ENCODE measurements at regions not wholly inside any gene's neighbourhood (a gene's known extent, or its start where the extent isn't known, plus 50 kb on each side); places are given as distances from the start of the nearest gene placed in this dataset.
"Not testable (repeated sequence)": the region's sequence is repeated elsewhere in the genome, so short reads cannot be mapped to it uniquely, and the experiment has no call there.

DNA sequence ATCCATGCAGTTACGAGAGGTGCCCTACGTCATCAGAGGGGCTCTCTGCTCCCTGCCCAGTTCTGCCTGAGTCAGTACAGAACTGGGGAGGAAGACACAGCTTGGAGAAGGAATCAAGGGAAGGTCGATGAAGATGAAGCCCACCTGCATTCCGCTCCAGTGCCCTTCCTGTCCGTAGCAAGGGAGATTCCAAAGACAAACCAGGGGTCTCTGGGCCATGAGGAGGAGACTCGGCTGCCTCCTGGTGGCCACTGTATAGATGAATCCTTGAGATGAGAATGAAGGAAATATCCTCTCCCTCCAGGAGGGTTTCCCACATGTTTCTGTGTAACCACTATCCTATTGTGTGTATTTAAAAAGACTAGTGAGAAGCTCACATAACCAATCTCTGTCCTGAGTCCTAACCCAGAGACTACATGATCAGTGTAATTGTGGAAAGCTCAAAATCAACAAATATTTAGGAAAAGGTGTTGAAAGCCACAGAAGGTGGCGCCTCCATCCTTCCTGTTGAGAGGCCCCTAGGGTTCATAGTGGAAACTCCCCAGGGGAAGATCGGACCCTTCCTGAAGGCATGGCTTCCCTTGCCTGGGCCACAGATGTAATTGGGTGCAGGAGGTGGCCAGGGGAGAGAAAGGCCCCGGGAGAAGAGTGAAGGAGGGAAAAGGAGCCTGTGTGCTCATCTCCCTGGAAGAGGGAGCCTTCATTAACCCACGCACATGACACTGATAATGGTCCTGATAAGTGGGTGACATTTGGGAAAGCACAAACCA, 67.0 kb upstream of the LYZL2 start:
- not testable (repeated sequence) for DNase-seq

DNA sequence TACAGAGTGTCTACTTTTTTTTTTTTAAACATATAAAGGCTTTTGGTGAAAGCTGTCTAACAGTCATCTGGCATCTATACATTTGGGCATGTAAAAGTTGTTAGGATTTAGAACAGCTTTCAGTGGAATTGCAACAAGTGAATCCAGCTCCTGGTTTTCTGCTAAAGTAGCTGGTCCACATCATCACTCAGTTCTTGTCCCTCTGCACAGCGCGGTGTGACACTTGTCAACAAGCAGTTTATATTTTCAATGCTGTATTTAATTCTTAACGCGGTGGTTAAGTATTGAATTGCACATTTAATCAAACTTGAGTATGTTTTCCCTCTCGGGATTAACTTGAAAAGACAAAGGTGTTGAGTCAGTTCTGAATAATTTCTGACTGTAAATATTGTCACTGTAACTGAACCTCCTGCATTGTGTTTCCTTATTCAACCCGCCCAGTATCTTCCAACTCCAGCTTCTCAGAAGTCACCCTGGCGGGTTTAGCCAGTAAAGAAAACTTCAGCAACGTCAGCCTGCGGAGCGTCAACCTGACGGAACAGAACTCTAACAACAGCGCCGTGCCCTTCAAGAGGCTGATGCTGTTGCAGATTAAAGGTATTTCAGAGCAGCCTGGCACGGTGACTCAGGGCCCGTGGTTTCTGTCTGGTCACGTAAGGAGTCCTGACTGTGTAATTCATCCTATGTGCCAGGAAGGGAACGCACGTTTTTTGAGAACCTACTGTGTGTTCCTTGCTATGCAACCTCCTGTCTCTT, 66.1 kb upstream of the LYZL2 start:
- DNase-seq, result not testable (repeated sequence)

DNA sequence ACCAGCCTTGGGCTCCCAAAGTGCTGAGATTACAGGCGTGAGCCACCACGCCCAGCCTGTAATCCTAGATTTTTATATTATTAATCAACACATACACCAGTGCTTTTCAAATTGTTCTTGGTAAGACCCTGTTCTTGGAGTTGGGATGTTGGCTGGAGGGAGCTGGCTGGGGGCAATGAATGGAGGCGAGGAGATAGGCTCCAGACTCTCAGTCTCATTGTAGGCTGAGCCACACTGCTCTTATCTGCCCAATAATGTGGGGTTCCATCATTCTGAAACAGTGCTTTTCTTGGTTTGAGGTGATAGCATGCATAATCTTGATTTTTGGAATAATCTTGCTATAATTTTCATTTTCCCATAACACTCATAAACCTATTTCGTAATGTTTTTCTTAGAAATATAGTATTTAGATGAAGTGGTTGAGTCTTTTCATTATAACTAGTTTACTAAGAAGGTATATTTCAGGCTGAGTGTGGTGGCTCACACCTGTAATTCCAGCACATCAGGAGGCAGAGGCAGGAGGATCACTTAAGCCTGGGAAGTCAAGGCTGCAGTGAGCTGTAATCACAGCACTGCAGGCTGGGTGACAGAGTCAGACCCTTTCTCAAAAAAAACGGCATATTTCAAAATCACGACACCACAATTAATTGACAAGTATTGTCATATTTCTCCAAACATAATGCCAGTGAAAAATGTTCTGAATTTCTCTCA, 65.1 kb upstream of the LYZL2 start:
- DNase-seq, result no peak

DNA sequence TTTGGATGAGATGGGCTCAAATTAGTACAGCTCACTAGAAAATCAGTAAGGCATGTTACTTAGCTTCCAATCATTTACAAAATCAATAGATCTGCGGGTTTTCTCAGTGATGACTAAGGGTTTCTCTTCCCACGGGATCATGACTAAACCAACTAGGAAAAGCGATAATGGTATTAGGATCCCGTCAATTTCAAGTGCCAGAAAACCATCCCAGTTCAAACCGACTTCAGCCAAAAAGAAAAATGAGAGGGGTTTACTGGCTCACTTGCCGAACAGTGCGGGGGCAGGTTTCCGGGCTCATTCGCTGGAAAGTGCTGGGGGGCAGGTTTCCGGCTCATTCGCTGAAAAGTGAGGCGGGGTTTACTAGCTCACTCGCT, 62.1 kb upstream of the LYZL2 start:
- DNase-seq, result no peak

DNA sequence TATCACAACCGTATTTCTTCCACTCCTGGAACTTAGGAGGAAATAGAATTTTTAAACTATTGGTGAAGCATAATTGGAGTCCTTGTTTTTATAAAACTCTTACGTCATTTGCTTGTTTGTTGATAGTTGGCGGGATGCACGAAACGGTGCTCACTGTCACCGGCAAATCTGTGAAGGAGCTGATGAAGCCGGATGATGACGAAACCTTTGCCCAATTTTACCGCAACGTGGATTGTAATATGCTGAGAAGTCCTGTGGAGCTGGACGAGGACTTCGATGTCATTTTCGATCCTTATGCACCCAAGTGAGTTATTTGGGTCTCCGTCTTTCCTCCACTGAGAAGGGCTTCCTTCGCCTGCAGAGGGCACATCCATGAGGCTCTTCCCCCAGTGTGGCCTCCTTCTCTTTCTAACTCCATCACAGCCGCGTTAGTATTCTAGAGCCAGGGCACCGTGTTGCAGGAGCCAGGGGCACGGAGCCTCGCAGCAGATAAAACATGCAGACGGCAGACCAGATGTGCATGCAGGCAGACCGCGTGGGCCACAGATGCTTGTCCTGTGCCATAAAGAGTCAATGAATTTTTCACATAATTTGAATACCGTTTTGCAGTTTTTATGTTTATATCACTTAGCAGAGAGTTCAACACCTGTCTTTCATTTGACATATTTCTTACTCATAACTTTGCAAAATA, 61.5 kb upstream of the LYZL2 start:
- not testable (repeated sequence) for DNase-seq

DNA sequence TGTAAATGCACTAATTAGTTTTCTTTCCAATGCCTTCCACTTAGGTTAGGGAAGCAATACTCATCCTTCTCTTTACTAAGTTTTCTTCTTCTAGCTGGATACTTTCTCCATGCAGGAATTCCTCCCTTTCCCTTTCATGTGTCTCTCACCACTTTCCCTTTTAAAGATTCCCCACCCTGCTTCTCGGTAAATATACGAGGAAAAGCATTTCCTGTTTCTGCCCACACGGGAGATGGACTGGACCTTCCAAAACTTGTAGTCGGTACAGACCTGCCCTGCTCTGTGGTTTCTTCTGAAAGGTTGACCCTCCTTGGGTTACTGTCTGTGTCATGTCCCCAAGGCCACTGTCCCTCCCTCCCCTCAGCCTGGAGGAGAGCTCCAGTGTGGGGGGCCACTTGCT, 58.9 kb upstream of the LYZL2 start:
- DNase-seq, result no peak

DNA sequence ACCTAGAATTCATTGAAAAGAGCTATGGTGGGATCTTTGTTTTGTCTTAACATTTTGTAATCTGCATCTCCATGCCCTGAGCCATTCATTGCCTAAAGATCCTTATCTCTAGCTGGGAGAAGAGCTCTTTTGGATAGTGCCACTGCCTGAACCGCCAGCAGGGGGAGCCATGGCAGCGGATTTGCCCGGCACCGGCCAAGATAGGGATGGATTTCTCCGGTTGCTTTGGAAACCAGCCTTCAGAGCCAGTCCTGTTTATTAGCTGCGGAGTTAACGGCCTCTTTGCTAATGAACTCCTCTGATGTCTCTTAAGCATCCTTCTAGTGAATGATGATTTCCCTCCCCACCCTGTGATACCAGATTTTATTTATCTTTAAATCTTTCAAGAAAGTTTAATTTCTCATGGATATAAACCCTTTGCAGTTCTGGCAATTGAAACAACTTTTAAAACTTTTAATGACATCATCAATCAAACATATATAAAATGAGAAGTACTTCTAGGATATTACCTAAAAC, 58.2 kb upstream of the LYZL2 start:
- DNase-seq, result peak; percentile 13

DNA sequence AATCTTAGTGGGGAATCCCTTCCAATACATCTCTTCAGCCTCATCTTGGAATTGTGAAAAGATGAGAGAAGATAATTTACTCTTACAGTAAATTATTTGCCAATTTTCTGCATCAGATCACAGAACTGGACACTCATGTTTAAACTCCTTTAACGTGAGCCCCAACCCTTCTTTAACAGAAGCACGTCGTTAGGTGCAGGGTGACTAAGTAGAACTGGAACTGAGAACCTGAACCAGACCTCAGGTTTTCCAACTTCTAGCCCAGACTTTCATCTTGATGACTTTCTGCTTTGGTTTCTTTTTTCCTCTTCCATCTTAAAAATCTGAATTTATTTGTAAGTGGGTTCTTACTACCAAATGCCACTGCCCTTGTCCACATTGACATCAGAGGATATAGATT, 57.2 kb upstream of the LYZL2 start:
- no peak for DNase-seq

DNA sequence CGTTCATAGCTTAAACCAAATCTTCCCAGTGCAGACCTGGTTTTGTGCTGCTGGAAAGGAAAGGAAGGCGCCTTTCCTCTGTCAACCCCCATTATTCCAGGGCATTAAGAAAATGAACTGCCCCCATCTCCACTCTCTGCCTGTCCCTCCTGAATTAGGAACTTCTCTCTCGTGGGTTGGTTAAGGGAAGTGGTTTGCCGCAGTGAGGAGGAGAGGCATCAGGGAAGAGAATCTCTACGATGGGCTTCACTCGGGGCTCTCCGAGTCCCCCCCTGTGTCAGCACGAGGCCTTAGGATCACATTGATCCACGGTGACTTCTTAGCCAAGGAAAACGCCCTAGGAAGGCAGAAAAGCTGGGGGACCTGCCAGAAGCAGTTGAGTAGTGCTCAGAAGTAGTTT, 53.9 kb upstream of the LYZL2 start:
- no peak for DNase-seq

DNA sequence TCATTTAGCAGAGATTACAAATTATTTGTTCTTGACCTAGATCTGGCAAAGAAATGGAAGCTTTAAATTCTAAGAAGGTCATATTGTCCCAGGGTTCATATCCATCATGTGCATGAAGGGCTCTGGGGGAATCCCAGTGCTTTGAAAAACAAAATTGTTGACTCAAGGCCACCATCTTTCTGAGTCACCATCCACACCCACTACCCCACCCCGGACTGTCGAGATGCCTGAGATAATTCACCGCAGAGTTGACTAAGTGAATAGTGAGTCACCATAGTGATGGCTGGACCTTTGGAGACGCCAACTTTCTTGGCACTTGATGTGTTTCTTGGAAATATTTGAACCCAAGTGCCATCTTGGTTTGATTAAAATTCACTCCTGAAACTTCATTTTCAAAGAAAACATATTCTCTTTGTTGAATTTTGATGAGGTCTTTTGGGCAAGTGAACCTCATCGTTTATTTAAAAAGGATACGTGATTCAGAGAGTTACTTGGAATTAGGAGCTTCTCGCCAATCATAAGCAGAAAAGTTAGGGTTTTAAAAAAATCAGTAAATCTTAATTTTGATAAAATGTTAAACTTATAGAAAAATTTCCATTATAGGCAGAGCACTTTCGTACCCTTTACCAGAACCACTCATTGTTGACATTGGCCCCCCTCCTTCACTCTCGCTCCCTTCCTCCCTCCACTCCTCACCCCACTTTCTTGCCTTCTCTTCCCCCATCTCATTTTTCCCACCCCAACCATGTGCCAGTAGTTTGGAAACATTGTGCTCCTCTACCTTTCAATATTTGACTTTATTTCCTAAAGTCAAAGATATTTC, 53.0 kb upstream of the LYZL2 start:
- DNase-seq, result not testable (repeated sequence)

DNA sequence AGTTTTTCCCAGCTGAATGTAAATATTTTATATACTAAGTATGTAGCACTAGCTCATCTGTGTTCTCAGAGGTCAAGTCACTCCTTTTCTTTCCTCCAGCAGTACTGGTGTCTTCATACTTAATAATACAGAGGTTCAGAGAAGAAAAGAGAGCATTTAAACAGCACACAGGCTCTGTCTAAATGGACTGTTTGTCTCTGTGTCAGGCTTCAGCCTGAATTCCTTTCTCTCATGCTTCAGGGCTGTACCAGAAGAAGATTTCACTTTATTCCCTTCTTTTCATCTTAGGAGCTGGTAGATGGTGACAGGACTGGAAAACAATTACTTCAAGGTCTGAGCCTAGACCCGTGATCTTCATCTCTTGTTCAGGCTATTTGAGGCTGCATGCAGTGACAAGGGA, 51.4 kb upstream of the LYZL2 start:
- DNase-seq, result no peak

Data from NCI-H2081 treated with DMSO at 0.1 percent for 48 hours (cell line).